BE2C (cell line): ENCODE measurements at regions not wholly inside any gene's neighbourhood (a gene's known extent, or its start where the extent isn't known, plus 50 kb on each side); places are given as distances from the start of the nearest gene placed in this dataset.

Experiments
- DNase-seq: peaks from one replicate; pipeline ENCODE4 v3.0.0-alpha.2; 2020
- H3K27me3 ChIP-seq: fragments of 250-450 bp; sonication (Bioruptor Pico); 2 replicates; pipeline ENCODE4 v1.5.1; 2020; ENCODE audit warnings: mild to moderate bottlenecking
- H3K36me3 ChIP-seq: fragments of 250-450 bp; sonication (Bioruptor Pico); 2 replicates; pipeline ENCODE4 v1.5.1; 2020; ENCODE audit warnings: mild to moderate bottlenecking
- H3K4me1 ChIP-seq: fragments of 250-450 bp; sonication (Bioruptor Pico); 2 replicates; pipeline ENCODE4 v1.5.1; 2020
- H3K4me3 ChIP-seq: 2 replicates; pipeline ENCODE4 v1.5.1; 2011; ENCODE audit warnings: low read depth, low read length
- H3K9me3 ChIP-seq: fragments of 250-450 bp; sonication (Bioruptor Pico); 2 replicates; pipeline ENCODE4 v1.5.1; 2020
- CTCF ChIP-seq: IDR thresholded peaks from 2 replicates; pipeline ENCODE4 v1.5.1; 2012; ENCODE audit warnings: mild to moderate bottlenecking, low read depth, low read length

DNA sequence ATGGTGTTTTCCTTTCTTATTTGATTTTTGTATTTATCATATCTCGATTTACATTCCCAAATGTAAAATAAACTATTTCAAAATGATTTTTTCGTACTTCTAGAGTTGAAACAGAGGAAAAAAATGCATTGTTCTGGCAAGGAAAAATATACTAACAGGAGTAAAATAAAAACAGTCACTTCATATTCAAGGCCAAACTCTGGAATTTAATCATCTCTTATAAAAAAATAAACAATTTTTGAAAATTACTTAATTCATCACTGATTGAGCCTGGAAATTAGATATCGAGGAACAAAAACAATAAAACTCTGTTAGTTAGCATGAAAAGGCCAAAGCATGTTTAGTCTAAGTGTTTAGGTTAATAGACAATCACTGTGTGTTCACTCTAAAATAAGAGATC lies 61.1 kb upstream of the PALM2AKAP2 start:
- Histone ChIP-seq H3K4me1 (no peaks in the 10 kb centered on the region), H3K27me3 (no peaks in the 10 kb centered on the region), H3K36me3 (no peaks in the 10 kb centered on the region), H3K4me3 (no peak overlapping the region), H3K9me3 (no peaks in the 10 kb centered on the region; the same call in 1 of the 2 replicates)
- no peak for DNase-seq
- no peak for TF ChIP-seq CTCF

DNA sequence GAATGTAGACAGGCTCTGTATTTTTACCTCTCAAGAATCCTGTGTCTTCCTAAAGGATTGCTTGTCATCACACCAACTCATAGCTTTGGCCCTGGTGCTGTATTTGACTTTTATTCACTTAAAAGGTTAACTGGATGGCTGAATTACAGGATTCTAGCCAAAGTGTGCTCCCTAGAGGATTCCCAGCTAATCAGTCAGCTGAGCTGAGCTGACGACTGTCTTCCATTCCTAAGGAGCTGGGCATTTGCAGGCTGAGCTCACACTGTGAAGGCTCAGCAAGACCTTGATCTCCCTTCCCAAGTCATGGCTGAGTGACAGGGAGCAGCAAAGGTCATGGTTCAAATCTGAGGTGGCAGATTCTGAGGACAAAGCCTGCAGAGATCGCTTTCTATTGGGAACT lies 59.0 kb upstream of the PALM2AKAP2 start:
- Histone ChIP-seq H3K4me3 (no peak overlapping the region), H3K36me3 (no peaks in the 10 kb centered on the region), H3K9me3 (no peaks in the 10 kb centered on the region; the same call in 1 of the 2 replicates), H3K4me1 (no peaks in the 10 kb centered on the region), H3K27me3 (no peaks in the 10 kb centered on the region)
- no peak for DNase-seq
- no peak for TF ChIP-seq CTCF

DNA sequence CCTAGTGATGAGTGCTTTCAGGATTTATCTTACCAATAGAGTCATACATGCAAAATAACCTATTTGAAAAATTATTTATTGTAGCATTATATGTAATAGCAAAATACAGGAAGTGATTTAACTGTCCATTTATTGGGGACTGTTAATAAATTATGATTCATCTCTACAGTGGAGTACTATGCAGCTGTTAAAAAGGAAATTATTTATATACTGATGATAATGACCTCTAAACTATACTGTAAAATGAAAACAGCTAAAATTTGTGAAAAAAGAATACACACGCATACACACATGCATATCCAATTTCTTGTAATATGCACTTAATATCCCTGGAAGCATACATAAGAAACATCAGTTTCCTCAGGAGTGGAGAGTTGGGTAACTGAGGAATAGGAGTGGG lies 58.0 kb upstream of the PALM2AKAP2 start:
- no peaks in the 10 kb centered on the region for H3K27me3 ChIP-seq
- no peak for DNase-seq
- H3K4me3 ChIP-seq: no peak overlapping the region
- TF ChIP-seq CTCF: no peak
- no peaks in the 10 kb centered on the region for H3K4me1 ChIP-seq
- no peaks in the 10 kb centered on the region; the same call in 1 of the 2 replicates for H3K9me3 ChIP-seq
- H3K36me3 ChIP-seq: no peaks in the 10 kb centered on the region

- Histone ChIP-seq H3K36me3 (no peaks in the 10 kb centered on the region), H3K27me3 (no peaks in the 10 kb centered on the region), H3K4me1 (no peaks in the 10 kb centered on the region), H3K4me3 (no peak overlapping the region), H3K9me3 (no peaks in the 10 kb centered on the region; the same call in 1 of the 2 replicates)
- no peak for TF ChIP-seq CTCF
- no peak for DNase-seq
Observed at GRCh38 chr9:109723781-109724180, 56.2 kb upstream of the PALM2AKAP2 start.

- Histone ChIP-seq H3K4me3 (no peak overlapping the region), H3K27me3 (no peaks in the 10 kb centered on the region), H3K36me3 (no peaks in the 10 kb centered on the region), H3K4me1 (no peaks in the 10 kb centered on the region), H3K9me3 (no peaks in the 10 kb centered on the region; the same call in 1 of the 2 replicates)
- DNase-seq: no peak
- TF ChIP-seq CTCF: no peak
Observed at GRCh38 chr9:109725460-109725859, 54.5 kb upstream of the PALM2AKAP2 start.

DNA sequence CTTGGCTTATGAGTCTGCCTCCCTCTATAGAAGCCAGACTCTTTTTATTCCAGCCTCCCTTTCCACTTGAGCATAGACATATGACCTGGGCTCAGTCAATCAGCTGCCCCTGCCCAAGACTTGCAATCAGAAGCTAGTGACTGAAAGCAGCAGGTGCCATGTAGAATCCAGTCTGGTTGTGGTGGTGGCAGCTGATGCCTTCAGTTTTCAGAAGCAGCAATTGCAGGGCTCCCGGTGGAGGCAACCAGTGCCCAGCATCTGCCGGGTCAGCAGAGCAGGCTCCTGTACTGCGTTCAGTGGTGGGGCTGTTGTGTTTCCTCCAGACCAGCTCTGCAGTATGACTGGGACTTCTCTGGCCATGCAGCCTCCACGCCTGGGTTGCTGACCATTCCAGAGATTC lies 53.9 kb upstream of the PALM2AKAP2 start:
- TF ChIP-seq CTCF: no peak
- no peak for DNase-seq
- no peak overlapping the region for H3K4me3 ChIP-seq
- H3K4me1 ChIP-seq: no peaks in the 10 kb centered on the region
- H3K36me3 ChIP-seq: no peaks in the 10 kb centered on the region
- no peaks in the 10 kb centered on the region; the same call in 1 of the 2 replicates for H3K9me3 ChIP-seq
- H3K27me3 ChIP-seq: no peaks in the 10 kb centered on the region
